ENCODE measurements at regions not wholly inside any gene's neighbourhood (a gene's known extent, or its start where the extent isn't known, plus 50 kb on each side); places are given as distances from the start of the nearest gene placed in this dataset.

DNA sequence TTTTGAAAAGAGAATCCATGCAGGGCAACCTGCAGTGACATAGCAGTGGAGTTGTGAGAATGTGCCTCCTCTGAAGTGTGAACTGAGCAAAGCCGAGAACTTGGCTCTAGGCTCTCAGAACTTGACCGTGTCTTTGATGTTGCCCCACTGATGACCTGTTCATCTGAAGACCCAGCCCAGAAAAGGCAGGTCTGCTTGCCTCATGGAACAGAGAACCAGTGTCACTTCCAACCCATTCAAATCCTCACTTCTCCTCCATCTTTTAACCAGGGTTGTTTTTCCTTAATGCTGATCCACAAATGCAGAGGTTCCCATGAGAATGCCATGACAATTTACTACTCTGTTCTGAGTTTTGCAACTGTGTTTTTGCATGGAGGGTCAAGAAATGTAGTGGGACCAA, 155.4 kb downstream of the MED10 start:
- H3K27ac Mint-ChIP-seq, result no peak overlapping the region
- Histone ChIP-seq H3K9me3 (ENCODE audit: control insufficient read depth, insufficient read depth, low read length) (no peaks in the 10 kb centered on the region), H3K36me3 (ENCODE audit: control insufficient read depth, insufficient read depth, low read length) (no peaks in the 10 kb centered on the region), H3K4me1 (ENCODE audit: control insufficient read depth, insufficient read depth, low read length) (no peaks in the 10 kb centered on the region), H3K4me3 (ENCODE audit: low read length) (no peak overlapping the region), H3K27ac (ENCODE audit: low read length) (no peak overlapping the region), H3K27me3 (ENCODE audit: control insufficient read depth, insufficient read depth, low read length) (no peaks in the 10 kb centered on the region)
- no peaks in the 10 kb centered on the region for H3K4me1 Mint-ChIP-seq
- DNase-seq (no peak), ATAC-seq (no peak)
- no peaks in the 10 kb centered on the region for H3K36me3 Mint-ChIP-seq
- H3K27me3 Mint-ChIP-seq (ENCODE audit: low read depth in 2 of 2), result no peaks in the 10 kb centered on the region
- H3K4me3 Mint-ChIP-seq, result no peak overlapping the region
- intact Hi-C loops (cut with micrococcal nuclease), result no loop called here
- H3K9me3 Mint-ChIP-seq, result peaks cover 0 to 2% of the 10 kb centered on the region in 2 donors
- TF ChIP-seq CTCF (IDR thresholded peaks at IDR 0.05), result no peak
- WGBS (ENCODE audit: insufficient coverage), result 92% methylated on average over 2 of the region's 2 CpGs

DNA sequence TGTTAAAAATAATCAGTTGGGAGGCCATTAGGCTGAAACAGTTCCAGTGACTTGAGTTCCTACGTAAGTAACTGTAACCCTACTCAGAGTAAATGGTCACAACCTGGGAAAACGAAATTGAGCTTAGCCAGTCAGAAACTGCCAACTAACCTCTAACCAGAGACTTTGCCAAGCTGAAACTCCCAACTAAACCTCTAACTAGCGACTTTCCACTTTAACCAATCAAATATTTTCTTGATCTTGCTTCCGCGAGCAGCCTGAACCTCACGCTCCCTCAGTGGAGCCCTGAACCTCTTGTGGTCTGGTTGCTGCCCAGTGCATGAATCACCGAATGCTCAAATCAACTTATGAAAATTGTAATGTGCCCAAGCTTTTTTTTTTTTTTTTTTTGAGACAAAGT, 156.2 kb downstream of the MED10 start:
- H3K27ac ChIP-seq (ENCODE audit: low read length), result no peak overlapping the region
- no peaks in the 10 kb centered on the region for H3K4me1 ChIP-seq (ENCODE audit: control insufficient read depth, insufficient read depth, low read length)
- H3K27me3 ChIP-seq (ENCODE audit: control insufficient read depth, insufficient read depth, low read length), result no peaks in the 10 kb centered on the region
- intact Hi-C loops (cut with micrococcal nuclease), result no loop called here
- ATAC-seq, result no peak
- no peaks in the 10 kb centered on the region for H3K36me3 Mint-ChIP-seq
- 74% methylated on average over 7 of the region's 7 CpGs for WGBS (ENCODE audit: insufficient coverage)
- no peak for DNase-seq
- no peaks in the 10 kb centered on the region for H3K4me1 Mint-ChIP-seq
- no peak overlapping the region for H3K27ac Mint-ChIP-seq
- no peaks in the 10 kb centered on the region for H3K9me3 ChIP-seq (ENCODE audit: control insufficient read depth, insufficient read depth, low read length)
- H3K4me3 Mint-ChIP-seq, result no peak overlapping the region
- H3K4me3 ChIP-seq (ENCODE audit: low read length), result no peak overlapping the region
- H3K36me3 ChIP-seq (ENCODE audit: control insufficient read depth, insufficient read depth, low read length), result no peaks in the 10 kb centered on the region
- no peak for TF ChIP-seq CTCF (IDR thresholded peaks at IDR 0.05)
- no peaks in the 10 kb centered on the region for H3K27me3 Mint-ChIP-seq (ENCODE audit: low read depth in 2 of 2)
- H3K9me3 Mint-ChIP-seq, result peaks cover 0 to 2% of the 10 kb centered on the region in 2 donors

DNA sequence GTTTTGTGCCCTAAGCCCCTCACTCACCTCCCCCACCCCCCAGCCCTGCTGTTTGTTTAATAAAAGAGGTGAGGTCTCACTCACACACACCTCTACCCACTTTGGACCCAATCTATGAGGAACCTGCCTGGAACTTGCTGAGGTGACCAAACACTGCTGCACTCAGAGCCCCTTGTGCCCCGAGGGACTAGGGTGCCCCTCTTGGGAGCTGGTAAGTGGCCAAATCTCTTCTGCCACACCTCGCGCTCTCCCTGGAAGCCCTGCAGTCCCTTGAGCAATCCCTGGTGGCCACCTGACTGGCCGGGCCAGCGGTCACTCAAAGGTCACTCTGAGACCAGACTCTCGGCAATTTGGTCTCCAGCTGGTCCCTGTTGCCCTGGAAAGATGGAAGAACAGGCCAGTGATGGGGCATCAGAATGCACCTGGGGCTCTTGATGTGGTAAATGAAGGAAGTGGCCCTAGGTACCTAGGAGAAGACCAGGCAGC, 157.2 kb downstream of the MED10 start:
- no peaks in the 10 kb centered on the region for H3K36me3 Mint-ChIP-seq
- H3K4me1 Mint-ChIP-seq, result no peaks in the 10 kb centered on the region
- no peaks in the 10 kb centered on the region for H3K9me3 ChIP-seq (ENCODE audit: control insufficient read depth, insufficient read depth, low read length)
- H3K36me3 ChIP-seq (ENCODE audit: control insufficient read depth, insufficient read depth, low read length), result no peaks in the 10 kb centered on the region
- TF ChIP-seq CTCF (IDR thresholded peaks at IDR 0.05), result no peak
- H3K27ac Mint-ChIP-seq, result no peak overlapping the region
- intact Hi-C loops (cut with micrococcal nuclease), result no loop called here
- H3K9me3 Mint-ChIP-seq, result peaks cover 0 to 2% of the 10 kb centered on the region in 2 donors
- no peak overlapping the region for H3K4me3 ChIP-seq (ENCODE audit: low read length)
- no peaks in the 10 kb centered on the region for H3K27me3 ChIP-seq (ENCODE audit: control insufficient read depth, insufficient read depth, low read length)
- DNase-seq, result no peak
- no peak for ATAC-seq
- H3K4me1 ChIP-seq (ENCODE audit: control insufficient read depth, insufficient read depth, low read length), result no peaks in the 10 kb centered on the region
- no peak overlapping the region for H3K4me3 Mint-ChIP-seq
- H3K27me3 Mint-ChIP-seq (ENCODE audit: low read depth in 2 of 2), result no peaks in the 10 kb centered on the region
- WGBS (ENCODE audit: insufficient coverage), result 88% methylated on average over 6 of the region's 6 CpGs
- no peak overlapping the region for H3K27ac ChIP-seq (ENCODE audit: low read length)

DNA sequence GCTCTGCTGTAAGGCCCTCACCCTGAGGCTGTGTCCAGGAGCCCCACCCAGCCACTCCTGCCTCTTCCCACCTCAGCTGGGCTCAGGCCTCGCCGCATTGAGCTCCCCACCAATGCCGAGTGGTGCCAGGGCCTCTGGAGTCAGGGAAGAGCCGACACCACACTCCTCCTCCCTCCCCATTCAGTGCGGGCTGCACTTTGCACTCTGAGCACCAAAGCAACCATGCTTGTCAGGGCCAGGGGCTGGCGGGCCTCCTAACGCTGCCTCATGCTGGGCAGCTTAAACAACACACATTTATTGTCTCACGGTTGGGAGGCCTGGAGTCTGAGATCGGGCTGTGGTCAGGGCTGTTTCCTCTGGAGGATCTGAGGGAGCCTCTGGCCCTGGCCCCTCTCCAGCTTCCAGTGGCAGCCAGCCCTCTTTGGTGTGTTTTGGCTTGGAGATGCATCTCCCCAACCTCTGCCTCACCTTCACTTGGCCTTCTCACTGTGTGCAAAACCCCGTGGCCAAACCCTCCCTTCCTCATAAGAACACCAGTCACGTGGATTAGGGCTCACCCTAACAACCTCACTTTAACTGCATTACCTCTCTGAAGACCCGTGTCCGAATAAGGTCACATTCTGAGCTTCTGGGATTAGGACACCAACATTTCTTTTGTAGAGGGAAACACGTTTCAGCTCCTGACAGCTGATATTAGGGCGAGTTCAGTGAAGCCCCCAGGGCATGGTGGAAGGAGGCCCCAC, 157.8 kb downstream of the MED10 start:
- H3K27me3 Mint-ChIP-seq (ENCODE audit: low read depth in 2 of 2), result no peaks in the 10 kb centered on the region
- H3K4me3 Mint-ChIP-seq, result no peak overlapping the region
- no peak overlapping the region for H3K27ac ChIP-seq (ENCODE audit: low read length)
- TF ChIP-seq CTCF (IDR thresholded peaks at IDR 0.05), result no peak
- H3K9me3 Mint-ChIP-seq, result peaks cover 0 to 2% of the 10 kb centered on the region in 2 donors
- ATAC-seq, result no peak
- H3K4me1 Mint-ChIP-seq, result no peaks in the 10 kb centered on the region
- no peaks in the 10 kb centered on the region for H3K9me3 ChIP-seq (ENCODE audit: control insufficient read depth, insufficient read depth, low read length)
- DNase-seq, result no peak
- H3K27me3 ChIP-seq (ENCODE audit: control insufficient read depth, insufficient read depth, low read length), result no peaks in the 10 kb centered on the region
- intact Hi-C loops (cut with micrococcal nuclease), result no loop called here
- H3K27ac Mint-ChIP-seq, result no peak overlapping the region
- no peaks in the 10 kb centered on the region for H3K4me1 ChIP-seq (ENCODE audit: control insufficient read depth, insufficient read depth, low read length)
- H3K4me3 ChIP-seq (ENCODE audit: low read length), result no peak overlapping the region
- H3K36me3 Mint-ChIP-seq, result no peaks in the 10 kb centered on the region
- 43% methylated on average over 15 of the region's 15 CpGs for WGBS (ENCODE audit: insufficient coverage)
- no peaks in the 10 kb centered on the region for H3K36me3 ChIP-seq (ENCODE audit: control insufficient read depth, insufficient read depth, low read length)
